HCT116 (cell line): ENCODE measurements at regions not wholly inside any gene's neighbourhood (a gene's known extent, or its start where the extent isn't known, plus 50 kb on each side); places are given as distances from the start of the nearest gene placed in this dataset.

Source experiments
- ATAC-seq: fragments of 200-7000 bp; cut with Tn5 transposase; 2 replicates; pipeline ENCODE4 v1.9.1; 2020; ENCODE audit warnings: mild to moderate bottlenecking, moderate library complexity
- BruUV-seq: library from RNA; stranded (reverse); fragments of 400-500 nt; replicated peaks from 2 replicates; lab custom pipeline; 2021; lab: Mats Ljungman, UMichigan
- CTCF ChIA-PET: fragments of 300-600 bp; sonication (Branson Sonifier 250); formaldehyde crosslinking; loops from one replicate; lab custom pipeline; 2021; ENCODE audit warnings: antibody characterized with exemption; lab: Charles Lee
- POLR2A ChIA-PET: fragments of 300-600, 350-600 bp; sonication (Branson Sonifier 250); formaldehyde crosslinking; loops from one replicate; lab custom pipeline; 2021; ENCODE audit warnings: antibody characterized with exemption; lab: Charles Lee
- RAD21 ChIA-PET, 2 experiments: fragments of 300-600 bp; sonication (Branson Sonifier 250); formaldehyde crosslinking; loops; one replicate each; lab custom pipeline; 2023; ENCODE audit warnings: low total read pairs in 2 of 2; ENCODE audit not compliant: uncharacterized antibody in 2 of 2, unreplicated experiment in 2 of 2, low non-redundant PET in 1 of 2; lab: Charles Lee
- DNase-seq: peaks from one replicate; pipeline ENCODE4 v3.0.0-alpha.2; 2010; ENCODE audit warnings: low read depth, low spot score
- H2AFZ ChIP-seq: fragments of 200-600 bp; shearing (Covaris generic), sonication (generic); 2 replicates; pipeline ENCODE4 v1.6.1; 2017; ENCODE audit warnings: low read depth, mixed run types, mixed read lengths, antibody characterized with exemption, low read length; ENCODE audit not compliant: poor library complexity, severe bottlenecking
- H3K27ac ChIP-seq: 2 replicates; pipeline ENCODE4 v1.5.1; 2012; ENCODE audit warnings: low read depth, low read length
- H3K27me3 ChIP-seq: fragments of 200-600 bp; sonication (generic); 2 replicates; pipeline ENCODE4 v1.6.1; 2016; ENCODE audit warnings: mixed run types, low read length, mixed read lengths; ENCODE audit not compliant: insufficient read depth
- H3K36me3 ChIP-seq, 2 experiments: fragments of 200-500 bp in 1 of 2; fragments of 200-600 bp in 1 of 2; sonication (Bioruptor generic) in 1 of 2; sonication (generic) in 1 of 2; 2 replicates each; pipeline versions ENCODE4 v1.5.1 to v1.6.1; 2014 to 2016; ENCODE audit warnings: low read length in 2 of 2, inconsistent platforms in 1 of 2, mixed read lengths in 1 of 2, mixed run types in 1 of 2; ENCODE audit not compliant: insufficient read depth in 2 of 2, control insufficient read depth in 1 of 2
- H3K4me1 ChIP-seq, 2 experiments: fragments of 200-600 bp in 1 of 2; sonication (generic) in 1 of 2; 2 replicates each; pipeline versions ENCODE4 v1.5.1 to v1.6.1; 2012 to 2017; ENCODE audit warnings: low read length in 2 of 2, inconsistent platforms in 1 of 2, mild to moderate bottlenecking in 1 of 2, mixed read lengths in 1 of 2, mixed run types in 1 of 2, moderate library complexity in 1 of 2; ENCODE audit not compliant: insufficient read depth in 2 of 2, control insufficient read depth in 1 of 2
- H3K4me2 ChIP-seq: fragments of 200-600 bp; sonication (generic); 2 replicates; pipeline ENCODE4 v1.6.1; 2017; ENCODE audit warnings: mixed run types, low read length, mixed read lengths
- H3K4me3 ChIP-seq, 2 experiments: fragments of 200-600 bp in 1 of 2; sonication (generic) in 1 of 2; replicated peaks in 1 of 2; 2 replicates each; pipeline ENCODE4 v1.5.1; 2011 to 2016; ENCODE audit warnings: low read length in 2 of 2, control low read depth in 1 of 2, low read depth in 1 of 2, mild to moderate bottlenecking in 1 of 2, mixed read lengths in 1 of 2, mixed run types in 1 of 2
- H3K79me2 ChIP-seq: fragments of 200-600 bp; sonication (generic); 2 replicates; pipeline ENCODE4 v1.6.1; 2017; ENCODE audit warnings: mild to moderate bottlenecking, mixed run types, low read length, moderate library complexity, mixed read lengths; ENCODE audit not compliant: insufficient read depth
- H3K9ac ChIP-seq: fragments of 200-600 bp; sonication (generic); 2 replicates; pipeline ENCODE4 v1.6.1; 2016; ENCODE audit warnings: low read length, mixed read lengths
- H3K9me2 ChIP-seq: fragments of 200-600 bp; sonication (generic), shearing (Covaris generic); 2 replicates; pipeline ENCODE4 v1.6.1; 2017; ENCODE audit warnings: mixed run types, mild to moderate bottlenecking, moderate library complexity; ENCODE audit not compliant: insufficient read depth
- H3K9me3 ChIP-seq, 2 experiments: fragments of 200-500 bp in 1 of 2; fragments of 200-600 bp in 1 of 2; sonication (Bioruptor generic) in 1 of 2; sonication (generic) in 1 of 2; 2 replicates each; pipeline ENCODE4 v1.6.1; 2014 to 2017; ENCODE audit warnings: low read length in 2 of 2, mixed read lengths in 2 of 2, inconsistent platforms in 1 of 2, low read depth in 1 of 2, mild to moderate bottlenecking in 1 of 2, mixed run types in 1 of 2, moderate library complexity in 1 of 2; ENCODE audit not compliant: control insufficient read depth in 1 of 2, insufficient read depth in 1 of 2
- H4K20me1 ChIP-seq: fragments of 200-600 bp; sonication (generic), shearing (Covaris generic); 2 replicates; pipeline ENCODE4 v1.6.1; 2017; ENCODE audit warnings: mixed run types, mild to moderate bottlenecking, moderate library complexity; ENCODE audit not compliant: insufficient read depth
- CBX3 ChIP-seq: IDR thresholded peaks from 2 replicates; pipeline ENCODE4 v1.6.1; 2012; ENCODE audit warnings: low read depth
- CEBPB ChIP-seq: IDR thresholded peaks from 2 replicates; pipeline ENCODE4 v1.6.1; 2012; ENCODE audit warnings: low read depth
- EGR1 ChIP-seq: IDR thresholded peaks from 2 replicates; pipeline ENCODE4 v1.6.1; 2012; ENCODE audit warnings: low read depth
- EZH2 ChIP-seq: fragments of 200-600 bp; sonication (generic); IDR thresholded peaks from 2 replicates; pipeline ENCODE4 v1.6.1; 2017; ENCODE audit warnings: antibody characterized with exemption, mixed run types
- EZH2phosphoT487 ChIP-seq: fragments of 200-600 bp; IDR thresholded peaks from 2 replicates; pipeline ENCODE4 v1.6.1; 2018; ENCODE audit warnings: antibody characterized with exemption, borderline replicate concordance
- FOSL1 ChIP-seq: IDR thresholded peaks from 2 replicates; pipeline ENCODE4 v1.6.1; 2012; ENCODE audit warnings: low read depth
- SIN3A ChIP-seq: IDR thresholded peaks from 2 replicates; pipeline ENCODE4 v1.6.1; 2012; ENCODE audit warnings: low read depth
- ZFX ChIP-seq: fragments of 450-650 bp; IDR thresholded peaks from 2 replicates; pipeline ENCODE4 v1.6.1; 2017
- intact Hi-C: fragments of 100-400 bp; cut with micrococcal nuclease; formaldehyde crosslinking; loops from 2 replicates; pipeline ENCODE4 v1.10.0; 2022
- TF ChIP-seq, protein P1 (sequence below): IDR thresholded peaks from 2 replicates; pipeline ENCODE4 v1.6.1; 2012
- TF ChIP-seq, protein P2 (sequence below): IDR thresholded peaks from 2 replicates; pipeline ENCODE4 v1.6.1; 2012
- TF ChIP-seq, protein P3 (sequence below): IDR thresholded peaks from 2 replicates; pipeline ENCODE4 v1.6.1; 2012; ENCODE audit warnings: low read depth
- TF ChIP-seq, protein P4 (sequence below), 3 experiments: fragments of 200-600 bp in 1 of 3; sonication (generic) in 1 of 3; IDR thresholded peaks in 2 of 3; conservative IDR thresholded peaks in 1 of 3; 2 replicates each; pipeline ENCODE4 v1.5.1; 2012 to 2017; ENCODE audit warnings: low read depth in 2 of 3, low read length in 2 of 3, antibody characterized with exemption in 1 of 3, borderline replicate concordance in 1 of 3, control low read depth in 1 of 3, mild to moderate bottlenecking in 1 of 3, mixed read lengths in 1 of 3, mixed run types in 1 of 3, moderate library complexity in 1 of 3; ENCODE audit not compliant: insufficient read depth in 1 of 3
- TF ChIP-seq, protein P5 (sequence below): IDR thresholded peaks from 2 replicates; pipeline ENCODE4 v1.6.1; 2011; ENCODE audit warnings: mild to moderate bottlenecking, low read length, moderate library complexity; ENCODE audit not compliant: insufficient replicate concordance; ENCODE audit errors: extremely low read depth

DNA sequence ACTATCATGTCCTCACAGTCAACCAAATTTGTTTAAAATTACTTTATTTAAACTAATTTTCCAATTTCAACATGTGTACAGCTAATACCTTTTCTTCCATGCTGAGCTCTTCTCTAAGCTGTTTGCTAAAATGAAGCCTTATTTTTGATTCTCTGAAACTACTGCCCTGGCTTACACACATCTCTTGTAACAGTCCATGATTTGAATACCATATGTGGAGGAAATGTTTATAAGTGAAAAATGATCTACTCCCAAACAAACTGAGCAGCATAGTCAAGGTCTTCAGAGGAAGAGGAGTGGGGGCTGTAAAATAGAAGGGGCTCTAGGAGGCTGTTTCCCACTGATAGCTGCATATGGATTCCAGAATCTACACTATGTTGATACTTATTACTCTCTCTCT is 188.7 kb downstream of the ANKRD50 start:
- ATAC-seq = no peak
- Histone ChIP-seq H4K20me1 (no peaks in the 10 kb centered on the region), H2AFZ (no peak overlapping the region), H3K9ac (no peak overlapping the region), H3K79me2 (no peaks in the 10 kb centered on the region), H3K4me1 (no peaks in the 10 kb centered on the region), H3K27ac (no peak overlapping the region), H3K27me3 (no peaks in the 10 kb centered on the region), H3K9me3 (no peaks in the 10 kb centered on the region), H3K36me3 (no peaks in the 10 kb centered on the region), H3K4me3 (no peak overlapping the region), H3K4me2 (no peak overlapping the region), H3K9me2 (no peaks in the 10 kb centered on the region)
- ChIA-PET CTCF (no interaction called here), RAD21 (no interaction called here), POLR2A (no interaction called here)
- DNase-seq = no peak
- intact Hi-C loops = no loop called here
- no TSS peak for BruUV-seq
- TF ChIP-seq EZH2 (no peak), SIN3A (no peak), FOSL1 (no peak)
- TF ChIP-seq, protein P1, sequence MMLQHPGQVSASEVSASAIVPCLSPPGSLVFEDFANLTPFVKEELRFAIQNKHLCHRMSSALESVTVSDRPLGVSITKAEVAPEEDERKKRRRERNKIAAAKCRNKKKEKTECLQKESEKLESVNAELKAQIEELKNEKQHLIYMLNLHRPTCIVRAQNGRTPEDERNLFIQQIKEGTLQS = no peak

DNA sequence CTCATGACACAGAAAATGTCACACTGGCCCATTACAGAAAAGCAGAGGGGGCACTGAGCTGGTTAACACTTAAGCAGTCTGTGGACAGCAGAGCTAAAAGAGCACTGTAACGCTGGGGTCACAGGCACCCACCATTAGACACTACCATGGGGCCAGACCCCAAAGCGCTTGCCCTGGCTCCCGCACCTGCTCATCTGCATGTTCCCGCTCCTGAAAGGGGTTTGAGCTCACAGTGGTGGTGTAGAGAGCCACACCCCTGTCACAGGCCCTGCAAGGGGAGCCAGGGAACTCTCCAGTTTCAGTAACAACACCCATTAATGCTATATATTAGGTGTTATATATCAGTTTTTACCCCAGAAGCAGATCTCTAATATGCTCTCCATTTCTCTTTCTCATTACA is 187.0 kb downstream of the ANKRD50 start:
- CTCF ChIA-PET = no interaction called here
- intact Hi-C loops = no loop called here
- H3K9ac ChIP-seq = no peak overlapping the region
- DNase-seq (no peak), ATAC-seq (no peak)
- H3K4me1 ChIP-seq = no peaks in the 10 kb centered on the region
- H3K9me3 ChIP-seq = no peaks in the 10 kb centered on the region
- H3K9me2 ChIP-seq = no peaks in the 10 kb centered on the region
- no peak overlapping the region for H2AFZ ChIP-seq
- no peaks in the 10 kb centered on the region for H3K27me3 ChIP-seq
- no peaks in the 10 kb centered on the region for H3K36me3 ChIP-seq
- no peak overlapping the region for H3K4me2 ChIP-seq
- no peaks in the 10 kb centered on the region for H3K79me2 ChIP-seq
- RAD21 ChIA-PET = no interaction called here
- no peak overlapping the region for H3K4me3 ChIP-seq
- H4K20me1 ChIP-seq = no peaks in the 10 kb centered on the region
- no TSS peak for BruUV-seq
- no peak overlapping the region for H3K27ac ChIP-seq
- POLR2A ChIA-PET = no interaction called here
- TF ChIP-seq CEBPB (no peak), ZFX (no peak), EGR1 (no peak), EZH2phosphoT487 (no peak), SIN3A (no peak), CBX3 (no peak)
- TF ChIP-seq, protein P2, sequence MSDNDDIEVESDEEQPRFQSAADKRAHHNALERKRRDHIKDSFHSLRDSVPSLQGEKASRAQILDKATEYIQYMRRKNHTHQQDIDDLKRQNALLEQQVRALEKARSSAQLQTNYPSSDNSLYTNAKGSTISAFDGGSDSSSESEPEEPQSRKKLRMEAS = no peak
- TF ChIP-seq, protein P3, sequence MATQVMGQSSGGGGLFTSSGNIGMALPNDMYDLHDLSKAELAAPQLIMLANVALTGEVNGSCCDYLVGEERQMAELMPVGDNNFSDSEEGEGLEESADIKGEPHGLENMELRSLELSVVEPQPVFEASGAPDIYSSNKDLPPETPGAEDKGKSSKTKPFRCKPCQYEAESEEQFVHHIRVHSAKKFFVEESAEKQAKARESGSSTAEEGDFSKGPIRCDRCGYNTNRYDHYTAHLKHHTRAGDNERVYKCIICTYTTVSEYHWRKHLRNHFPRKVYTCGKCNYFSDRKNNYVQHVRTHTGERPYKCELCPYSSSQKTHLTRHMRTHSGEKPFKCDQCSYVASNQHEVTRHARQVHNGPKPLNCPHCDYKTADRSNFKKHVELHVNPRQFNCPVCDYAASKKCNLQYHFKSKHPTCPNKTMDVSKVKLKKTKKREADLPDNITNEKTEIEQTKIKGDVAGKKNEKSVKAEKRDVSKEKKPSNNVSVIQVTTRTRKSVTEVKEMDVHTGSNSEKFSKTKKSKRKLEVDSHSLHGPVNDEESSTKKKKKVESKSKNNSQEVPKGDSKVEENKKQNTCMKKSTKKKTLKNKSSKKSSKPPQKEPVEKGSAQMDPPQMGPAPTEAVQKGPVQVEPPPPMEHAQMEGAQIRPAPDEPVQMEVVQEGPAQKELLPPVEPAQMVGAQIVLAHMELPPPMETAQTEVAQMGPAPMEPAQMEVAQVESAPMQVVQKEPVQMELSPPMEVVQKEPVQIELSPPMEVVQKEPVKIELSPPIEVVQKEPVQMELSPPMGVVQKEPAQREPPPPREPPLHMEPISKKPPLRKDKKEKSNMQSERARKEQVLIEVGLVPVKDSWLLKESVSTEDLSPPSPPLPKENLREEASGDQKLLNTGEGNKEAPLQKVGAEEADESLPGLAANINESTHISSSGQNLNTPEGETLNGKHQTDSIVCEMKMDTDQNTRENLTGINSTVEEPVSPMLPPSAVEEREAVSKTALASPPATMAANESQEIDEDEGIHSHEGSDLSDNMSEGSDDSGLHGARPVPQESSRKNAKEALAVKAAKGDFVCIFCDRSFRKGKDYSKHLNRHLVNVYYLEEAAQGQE = no peak
- TF ChIP-seq, protein P4, sequence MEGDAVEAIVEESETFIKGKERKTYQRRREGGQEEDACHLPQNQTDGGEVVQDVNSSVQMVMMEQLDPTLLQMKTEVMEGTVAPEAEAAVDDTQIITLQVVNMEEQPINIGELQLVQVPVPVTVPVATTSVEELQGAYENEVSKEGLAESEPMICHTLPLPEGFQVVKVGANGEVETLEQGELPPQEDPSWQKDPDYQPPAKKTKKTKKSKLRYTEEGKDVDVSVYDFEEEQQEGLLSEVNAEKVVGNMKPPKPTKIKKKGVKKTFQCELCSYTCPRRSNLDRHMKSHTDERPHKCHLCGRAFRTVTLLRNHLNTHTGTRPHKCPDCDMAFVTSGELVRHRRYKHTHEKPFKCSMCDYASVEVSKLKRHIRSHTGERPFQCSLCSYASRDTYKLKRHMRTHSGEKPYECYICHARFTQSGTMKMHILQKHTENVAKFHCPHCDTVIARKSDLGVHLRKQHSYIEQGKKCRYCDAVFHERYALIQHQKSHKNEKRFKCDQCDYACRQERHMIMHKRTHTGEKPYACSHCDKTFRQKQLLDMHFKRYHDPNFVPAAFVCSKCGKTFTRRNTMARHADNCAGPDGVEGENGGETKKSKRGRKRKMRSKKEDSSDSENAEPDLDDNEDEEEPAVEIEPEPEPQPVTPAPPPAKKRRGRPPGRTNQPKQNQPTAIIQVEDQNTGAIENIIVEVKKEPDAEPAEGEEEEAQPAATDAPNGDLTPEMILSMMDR (IDR thresholded peaks at IDR 0.05 in 2 of 3, conservative IDR thresholded peaks at IDR 0.05 in 1 of 3; ENCODE audit: borderline replicate concordance in 1 of 3, insufficient read depth in 1 of 3, low read depth in 2 of 3, low read length in 2 of 3) = no peak
- TF ChIP-seq, protein P1 = no peak
- TF ChIP-seq, protein P5, sequence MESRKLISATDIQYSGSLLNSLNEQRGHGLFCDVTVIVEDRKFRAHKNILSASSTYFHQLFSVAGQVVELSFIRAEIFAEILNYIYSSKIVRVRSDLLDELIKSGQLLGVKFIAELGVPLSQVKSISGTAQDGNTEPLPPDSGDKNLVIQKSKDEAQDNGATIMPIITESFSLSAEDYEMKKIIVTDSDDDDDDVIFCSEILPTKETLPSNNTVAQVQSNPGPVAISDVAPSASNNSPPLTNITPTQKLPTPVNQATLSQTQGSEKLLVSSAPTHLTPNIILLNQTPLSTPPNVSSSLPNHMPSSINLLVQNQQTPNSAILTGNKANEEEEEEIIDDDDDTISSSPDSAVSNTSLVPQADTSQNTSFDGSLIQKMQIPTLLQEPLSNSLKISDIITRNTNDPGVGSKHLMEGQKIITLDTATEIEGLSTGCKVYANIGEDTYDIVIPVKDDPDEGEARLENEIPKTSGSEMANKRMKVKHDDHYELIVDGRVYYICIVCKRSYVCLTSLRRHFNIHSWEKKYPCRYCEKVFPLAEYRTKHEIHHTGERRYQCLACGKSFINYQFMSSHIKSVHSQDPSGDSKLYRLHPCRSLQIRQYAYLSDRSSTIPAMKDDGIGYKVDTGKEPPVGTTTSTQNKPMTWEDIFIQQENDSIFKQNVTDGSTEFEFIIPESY = no peak
